ENCODE measurements at regions not wholly inside any gene's neighbourhood (a gene's known extent, or its start where the extent isn't known, plus 50 kb on each side); places are given as distances from the start of the nearest gene placed in this dataset.
"Not testable (repeated sequence)": the region's sequence is repeated elsewhere in the genome, so short reads cannot be mapped to it uniquely, and the experiment has no call there.

- DNase-seq (ENCODE audit: low read depth): no peak
- in situ Hi-C loops (cut with HindIII; ENCODE audit: low sequenced_read_pairs): no loop called here
- no peak overlapping the region for H3K4me3 ChIP-seq (ENCODE audit: low read depth, low read length)
- no peak for TF ChIP-seq CTCF (IDR thresholded peaks at IDR 0.05; ENCODE audit: low read depth, low read length, missing control alignments)
Measured at GRCh38 chr4:11949355-11949754, 520.7 kb upstream of the HS3ST1 start.

DNA sequence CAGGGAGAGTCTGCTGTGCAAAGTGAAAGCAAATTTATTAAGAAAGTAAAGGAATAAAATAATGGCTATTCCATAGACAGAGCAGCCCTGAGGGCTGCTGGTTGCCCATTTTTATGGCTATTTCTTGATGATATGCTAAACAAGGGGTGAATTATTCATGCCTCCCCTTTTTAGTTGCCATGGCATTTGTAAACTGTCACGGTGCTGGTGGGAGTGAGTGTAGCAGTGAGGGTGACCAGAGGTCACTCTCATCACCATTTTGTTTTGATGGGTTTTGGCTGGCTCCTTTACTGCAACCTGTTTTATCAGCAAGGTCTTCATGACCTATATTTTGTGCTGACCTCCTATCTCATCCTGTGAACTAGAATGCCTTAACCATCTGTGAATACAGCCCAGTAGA, 518.9 kb upstream of the HS3ST1 start:
- in situ Hi-C loops (cut with HindIII; ENCODE audit: low sequenced_read_pairs); H3K4me3 ChIP-seq (ENCODE audit: low read depth, low read length); DNase-seq (ENCODE audit: low read depth): not testable (repeated sequence)

DNA sequence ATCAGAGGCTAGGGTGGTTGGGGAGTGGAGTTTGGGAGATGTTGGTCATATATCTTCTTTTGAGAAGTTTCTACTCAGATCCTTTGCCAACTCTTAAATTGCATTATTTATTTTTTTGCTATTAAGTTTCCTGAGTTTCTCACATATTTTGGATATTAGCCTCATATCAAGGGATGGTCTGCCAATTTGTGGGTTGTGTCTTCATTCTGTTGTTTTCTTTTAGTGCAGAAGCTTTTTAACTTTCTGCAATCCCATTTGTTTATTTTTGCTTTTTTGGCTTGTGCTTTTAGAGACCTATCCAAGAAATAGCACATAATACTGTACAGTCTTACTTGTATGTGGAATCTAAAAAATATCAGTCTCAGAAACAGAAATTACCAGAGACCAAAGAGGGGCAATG, 509.2 kb upstream of the HS3ST1 start:
- in situ Hi-C loops (cut with HindIII; ENCODE audit: low sequenced_read_pairs): no loop called here
- no peak for TF ChIP-seq CTCF (IDR thresholded peaks at IDR 0.05; ENCODE audit: low read depth, low read length, missing control alignments)
- DNase-seq (ENCODE audit: low read depth): no peak
- no peak overlapping the region for H3K4me3 ChIP-seq (ENCODE audit: low read depth, low read length)

DNA sequence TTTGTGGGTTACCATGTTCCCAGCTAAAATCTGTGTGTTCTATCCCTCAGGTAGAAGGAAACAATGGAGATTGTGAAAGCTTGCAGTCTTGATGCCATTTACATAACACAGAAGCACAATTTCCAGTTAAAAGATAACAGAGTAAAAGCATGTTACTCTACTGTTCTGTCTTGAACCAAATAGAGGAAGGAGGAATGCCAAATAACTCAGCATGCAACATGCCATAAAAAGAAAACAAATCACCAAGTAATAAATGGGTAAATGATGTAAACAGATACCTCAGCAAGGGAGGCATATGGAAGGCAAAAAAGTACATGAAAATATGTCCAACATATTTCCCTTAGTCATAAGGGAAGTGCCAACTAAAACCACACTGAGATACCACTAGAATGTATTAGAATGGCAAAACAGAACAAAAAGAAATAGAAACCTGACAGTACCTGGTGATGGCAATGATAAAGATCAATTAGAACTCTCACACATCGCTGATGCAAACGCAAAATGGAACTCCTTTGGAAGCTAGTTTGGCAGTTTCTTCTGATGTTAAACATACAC, 502.6 kb upstream of the HS3ST1 start:
- in situ Hi-C loops (cut with HindIII; ENCODE audit: low sequenced_read_pairs): no loop called here
- DNase-seq (ENCODE audit: low read depth): no peak
- no peak for TF ChIP-seq CTCF (IDR thresholded peaks at IDR 0.05; ENCODE audit: low read depth, low read length, missing control alignments)
- no peak overlapping the region for H3K4me3 ChIP-seq (ENCODE audit: low read depth, low read length)

- H3K4me3 ChIP-seq (ENCODE audit: low read depth, low read length): no peak overlapping the region
- in situ Hi-C loops (cut with HindIII; ENCODE audit: low sequenced_read_pairs): no loop called here
- DNase-seq (ENCODE audit: low read depth): no peak
- no peak for TF ChIP-seq CTCF (IDR thresholded peaks at IDR 0.05; ENCODE audit: low read depth, low read length, missing control alignments)
Measured at GRCh38 chr4:11929080-11929479, 500.4 kb upstream of the HS3ST1 start.

DNA sequence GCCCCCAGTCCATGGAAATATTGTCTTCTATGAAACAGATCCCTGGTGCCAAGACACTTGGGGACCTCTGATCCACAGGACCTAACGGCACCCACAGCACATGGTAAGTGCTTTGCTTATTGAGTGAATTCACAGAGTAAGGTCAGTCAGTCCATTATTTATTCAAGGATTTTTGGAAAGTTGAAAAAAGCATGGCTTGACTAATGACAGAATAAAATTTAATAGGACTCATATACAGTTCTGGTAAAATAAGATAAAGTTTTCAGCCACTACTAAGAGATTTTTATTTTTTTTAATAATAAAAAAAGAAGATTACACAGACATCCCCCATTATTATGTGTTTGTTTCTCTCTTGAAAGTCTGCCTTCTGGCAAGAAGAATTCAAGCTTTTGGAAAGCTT, 490.6 kb upstream of the HS3ST1 start:
- TF ChIP-seq CTCF (IDR thresholded peaks at IDR 0.05; ENCODE audit: low read depth, low read length, missing control alignments): no peak
- no peak overlapping the region for H3K4me3 ChIP-seq (ENCODE audit: low read depth, low read length)
- in situ Hi-C loops (cut with HindIII; ENCODE audit: low sequenced_read_pairs): no loop called here
- no peak for DNase-seq (ENCODE audit: low read depth)

GRCh38 chr4:11914406-11914805, 485.7 kb upstream of the HS3ST1 start:
- TF ChIP-seq CTCF (IDR thresholded peaks at IDR 0.05; ENCODE audit: low read depth, low read length, missing control alignments): no peak

More at GRCh38 chr4:11914406-11914805, 485.7 kb upstream of the HS3ST1 start:
- no peak for DNase-seq (ENCODE audit: low read depth)
- H3K4me3 ChIP-seq (ENCODE audit: low read depth, low read length): no peak overlapping the region
- in situ Hi-C loops (cut with HindIII; ENCODE audit: low sequenced_read_pairs): no loop called here
